ENCODE measurements at regions not wholly inside any gene's neighbourhood (a gene's known extent, or its start where the extent isn't known, plus 50 kb on each side); places are given as distances from the start of the nearest gene placed in this dataset.
"Not testable (repeated sequence)": the region's sequence is repeated elsewhere in the genome, so short reads cannot be mapped to it uniquely, and the experiment has no call there.

GRCh38 chr11:116698080-116698479, 74.7 kb downstream of the BUD13 start:
- no peak for DNase-seq (ENCODE audit: low spot score)

- DNase-seq (ENCODE audit: low spot score), result no peak
These were observed 75.1 kb downstream of the BUD13 start for GRCh38 chr11:116697639-116698038.

GRCh38 chr11:116697011-116697410, 75.8 kb downstream of the BUD13 start:
- no peak for DNase-seq (ENCODE audit: low spot score)

DNA sequence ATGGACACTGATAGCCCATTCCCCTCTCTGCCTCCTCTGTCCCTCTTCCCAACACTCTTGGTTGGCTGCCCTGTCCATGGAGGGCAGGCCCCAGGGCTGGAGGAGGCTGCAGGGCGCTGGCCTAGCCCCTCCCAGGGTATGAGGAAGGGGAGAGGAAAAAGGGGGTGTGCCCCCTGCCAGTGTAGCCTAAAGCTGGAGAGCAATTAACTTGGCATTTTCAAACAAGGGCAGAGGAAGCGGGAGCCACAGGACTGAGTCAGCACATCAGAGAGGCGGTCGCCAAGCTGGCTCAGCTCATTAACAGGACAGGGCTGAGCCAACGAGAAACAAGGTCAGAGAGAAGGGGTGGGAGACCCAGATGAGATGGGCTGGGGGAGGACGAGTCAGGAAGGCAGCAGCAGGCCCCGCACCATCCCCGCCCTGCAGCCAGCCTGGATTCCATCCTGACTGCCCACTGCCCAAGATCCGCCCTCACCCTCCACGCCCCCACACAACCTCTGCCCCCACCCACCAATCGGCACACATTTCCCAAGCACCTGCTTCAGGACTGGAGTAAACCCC, 76.3 kb downstream of the BUD13 start:
- DNase-seq (ENCODE audit: low spot score), result peak; percentile 74

DNA sequence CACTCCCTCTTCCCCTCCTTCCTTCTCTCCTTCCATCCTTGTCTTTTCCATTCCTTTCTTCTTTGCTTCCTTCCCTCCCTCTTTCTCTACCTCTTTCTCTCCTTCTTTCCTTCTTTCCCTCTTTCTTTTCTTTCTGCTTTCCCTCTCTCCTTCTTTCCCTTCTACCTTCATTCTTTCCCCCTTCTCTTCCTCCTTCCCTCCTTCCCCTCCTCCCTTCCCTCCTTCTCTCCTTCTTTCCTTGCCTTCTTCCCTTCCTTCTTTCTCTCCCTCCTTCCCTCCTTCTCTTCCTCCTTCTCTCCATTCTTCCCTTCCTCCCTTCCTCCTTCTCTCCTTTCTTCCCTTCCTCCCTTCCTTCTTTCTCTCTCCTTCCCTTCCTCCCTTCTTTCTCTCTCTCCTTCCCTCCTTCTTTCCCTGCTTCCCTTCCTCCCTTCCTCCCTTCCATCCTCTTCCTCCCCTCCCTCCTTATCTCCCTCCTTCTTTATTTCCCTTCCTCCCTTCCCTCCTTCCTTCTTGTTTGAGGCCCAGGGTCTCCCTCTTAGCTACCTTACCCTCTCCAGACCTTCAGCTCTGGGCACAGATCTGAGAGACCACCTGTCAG, 77.0 kb downstream of the BUD13 start:
- DNase-seq (ENCODE audit: low spot score), result no peak

GRCh38 chr11:116694815-116695590, 77.8 kb downstream of the BUD13 start:
- DNase-seq (ENCODE audit: low spot score), result no peak

- DNase-seq (ENCODE audit: low spot score), result no peak
These were observed 78.5 kb downstream of the BUD13 start for GRCh38 chr11:116694349-116694725.

- DNase-seq (ENCODE audit: low spot score), result no peak
These were observed 79.0 kb downstream of the BUD13 start for GRCh38 chr11:116693593-116694348.

DNA sequence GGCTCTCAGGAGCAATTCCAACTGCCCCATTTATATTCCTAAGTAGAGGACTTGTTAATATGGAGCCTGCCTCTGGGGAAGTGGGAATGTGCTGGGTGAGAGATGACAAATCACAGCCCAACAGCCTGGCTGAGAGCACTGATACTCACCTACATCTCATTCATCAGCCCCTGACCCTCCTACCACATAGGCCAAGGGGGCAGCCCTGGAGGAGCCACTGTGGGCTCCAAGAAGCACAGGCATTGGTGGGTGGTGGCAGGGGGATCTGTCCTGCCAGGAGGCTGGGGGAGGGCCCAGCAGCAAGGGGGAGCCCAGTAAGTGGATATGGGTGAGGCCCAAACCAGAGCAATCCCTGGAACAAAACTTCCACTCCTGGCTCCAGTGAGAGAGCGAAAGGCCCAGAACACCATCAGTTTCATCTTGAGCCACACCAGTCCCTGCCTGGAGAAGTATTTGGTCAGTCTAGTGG, 79.7 kb downstream of the BUD13 start:
- DNase-seq (ENCODE audit: low spot score), result no peak

- no peak for DNase-seq (ENCODE audit: low spot score)
These were observed 80.3 kb downstream of the BUD13 start for GRCh38 chr11:116692318-116693101.

DNA sequence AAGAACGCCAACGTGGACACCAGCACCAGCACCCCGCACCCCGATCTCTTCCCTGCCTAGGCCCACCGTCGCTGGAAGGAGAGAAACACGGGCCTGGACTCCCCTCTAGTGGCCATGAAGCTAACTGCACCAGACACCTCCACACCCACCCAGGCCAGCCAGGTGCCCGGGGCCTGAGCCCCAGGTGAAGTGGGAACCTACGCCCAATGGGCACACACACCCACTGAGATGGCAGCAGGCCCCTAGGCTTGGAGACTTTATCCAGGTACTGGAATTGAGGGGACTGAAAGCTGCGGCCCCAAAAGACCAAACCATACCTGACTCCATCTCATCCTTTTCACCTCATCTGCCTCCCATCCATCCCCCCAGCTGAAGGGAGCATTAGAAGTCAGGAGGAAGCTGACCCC, 81.0 kb downstream of the BUD13 start:
- DNase-seq (ENCODE audit: low spot score), result no peak

GRCh38 chr11:116690611-116691010, 82.2 kb downstream of the BUD13 start:
- DNase-seq (ENCODE audit: low spot score), result no peak

- DNase-seq (ENCODE audit: low spot score), result no peak
These were observed 83.2 kb downstream of the BUD13 start for GRCh38 chr11:116689413-116690127.

- no peak for DNase-seq (ENCODE audit: low spot score)
These were observed 84.6 kb downstream of the BUD13 start for GRCh38 chr11:116688202-116688540.

DNA sequence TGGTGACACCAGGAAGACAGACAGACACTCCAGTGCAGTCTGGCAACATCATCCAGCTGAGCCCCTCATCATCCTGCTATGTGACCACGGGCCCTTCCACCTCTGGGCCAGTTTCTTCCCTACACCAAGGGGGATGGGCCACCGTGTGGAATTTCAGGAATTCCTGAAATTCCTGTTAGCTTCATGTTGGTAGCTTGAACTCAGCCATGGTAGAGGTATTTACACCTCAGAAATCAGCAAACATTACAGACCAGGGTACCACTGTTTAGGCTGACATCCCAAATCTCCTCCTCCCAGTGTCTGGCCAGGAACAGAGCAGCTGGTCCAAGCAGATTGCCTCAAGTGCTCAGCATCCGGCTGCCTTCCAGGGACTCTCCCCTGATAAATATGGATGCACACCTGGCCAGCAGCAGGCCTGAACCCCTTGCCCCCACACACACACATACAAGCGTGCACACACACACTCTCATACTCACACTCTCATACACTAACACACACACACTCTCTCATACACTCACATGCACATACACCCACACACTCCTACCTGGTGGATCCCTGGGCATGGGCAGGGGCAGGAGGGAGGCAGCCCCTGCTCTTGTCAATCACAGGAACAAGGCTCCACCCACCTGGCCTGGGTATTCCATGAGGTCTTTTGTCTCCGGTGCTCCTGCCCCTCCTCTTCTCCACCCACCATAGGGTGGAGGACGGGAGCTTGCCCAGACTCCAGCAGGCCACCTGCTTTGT, 85.2 kb downstream of the BUD13 start:
- DNase-seq (ENCODE audit: low spot score), result no peak

- no peak for DNase-seq (ENCODE audit: low spot score)
These were observed 85.9 kb downstream of the BUD13 start for GRCh38 chr11:116686866-116687265.

- no peak for DNase-seq (ENCODE audit: low spot score)
These were observed 88.8 kb downstream of the BUD13 start for GRCh38 chr11:116683982-116684381.

DNA sequence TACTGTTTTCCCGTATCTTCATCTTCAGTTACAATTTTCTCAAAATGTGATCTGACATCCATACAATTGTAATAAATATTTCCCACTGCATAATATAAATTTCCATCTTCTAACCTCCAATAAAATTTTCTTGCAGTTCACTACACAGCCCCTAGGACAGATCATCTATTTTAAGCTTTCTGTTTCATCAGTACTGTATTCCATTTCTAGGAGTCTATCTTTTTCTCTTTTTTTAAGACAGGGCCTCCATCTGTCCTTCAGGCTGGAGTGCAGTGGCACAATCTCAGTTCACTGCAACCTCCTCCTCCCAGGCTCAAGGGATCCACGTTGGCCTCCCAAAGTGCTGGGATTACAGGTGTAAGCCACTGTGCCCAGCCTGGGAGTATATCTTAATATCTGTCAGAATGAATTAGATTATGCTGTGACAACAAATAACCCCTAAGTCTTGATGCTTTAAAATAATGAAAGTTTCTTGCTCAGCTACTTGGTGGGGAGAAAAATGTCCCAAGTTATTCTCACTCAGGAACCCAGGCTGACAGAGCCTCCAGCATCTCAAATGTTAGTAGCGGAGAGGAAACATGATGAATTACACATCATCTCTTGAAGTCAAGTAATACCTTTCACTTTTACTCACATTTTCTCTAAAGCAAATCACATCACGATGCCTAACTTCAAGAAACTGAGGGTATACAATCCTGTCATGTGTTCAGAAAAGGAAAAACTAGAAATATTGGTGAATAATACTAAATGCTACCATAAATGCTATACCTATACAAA, 92.2 kb downstream of the BUD13 start:
- no peak for DNase-seq (ENCODE audit: low spot score)

- no peak for DNase-seq (ENCODE audit: low spot score)
These were observed 93.9 kb downstream of the BUD13 start for GRCh38 chr11:116678887-116679286.

DNA sequence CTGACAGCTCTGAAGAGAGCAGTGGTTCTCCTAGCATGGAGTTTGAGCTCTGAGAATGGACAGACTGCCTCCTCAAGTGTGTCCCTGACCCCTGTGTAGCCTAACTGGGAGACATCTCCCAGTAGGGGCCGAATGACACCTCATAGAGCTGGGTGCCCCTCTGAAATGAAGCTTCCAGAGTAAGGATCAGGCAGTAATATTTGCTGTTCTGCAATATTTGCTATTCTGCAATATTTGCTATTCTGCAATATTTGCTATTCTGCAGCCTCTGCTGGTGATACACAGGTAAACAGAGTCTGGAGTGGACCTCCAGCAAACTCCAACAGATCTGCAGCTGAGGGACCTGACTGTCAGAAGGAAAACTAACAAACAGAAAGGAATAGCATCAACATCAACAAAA, 105.5 kb downstream of the BUD13 start:
- not testable (repeated sequence) for DNase-seq (ENCODE audit: low spot score)

Data from H4 (cell line).